BLaER1 treated with 17β-estradiol and CSF1 and Interleukin-3, amounts not matched to agents 10 nM and 100 nM (cell line): ENCODE measurements at regions not wholly inside any gene's neighbourhood (a gene's known extent, or its start where the extent isn't known, plus 50 kb on each side); places are given as distances from the start of the nearest gene placed in this dataset.
A peak's percentile ranks its signal among the peaks of the same experiment; 100 is the strongest.
"Not testable (repeated sequence)": the region's sequence is repeated elsewhere in the genome, so short reads cannot be mapped to it uniquely, and the experiment has no call there.

Experiments used
- H3K27ac ChIP-seq, 11 experiments: shearing (Covaris generic); formaldehyde crosslinking; 2 replicates each; pipeline ENCODE4 v1.8.1; 2022
- H3K27me3 ChIP-seq, 11 experiments: shearing (Covaris generic); formaldehyde crosslinking; 2 replicates each; pipeline ENCODE4 v1.8.1; 2022
- H3K36me3 ChIP-seq, 11 experiments: shearing (Covaris generic); formaldehyde crosslinking; 2 replicates each; pipeline ENCODE4 v1.8.1; 2022
- H3K4me1 ChIP-seq, 10 experiments: shearing (Covaris generic); formaldehyde crosslinking; 2 replicates each; pipeline ENCODE4 v1.8.1; 2022
- H3K4me2 ChIP-seq, 11 experiments: shearing (Covaris generic); formaldehyde crosslinking; 2 replicates each; pipeline ENCODE4 v1.8.1; 2022
- H3K4me3 ChIP-seq, 10 experiments: shearing (Covaris generic); formaldehyde crosslinking; 2 replicates each; pipeline ENCODE4 v1.8.1; 2022
- H3K9ac ChIP-seq, 11 experiments: shearing (Covaris generic); formaldehyde crosslinking; 2 replicates each; pipeline ENCODE4 v1.8.1; 2022
- H3K9me3 ChIP-seq, 11 experiments: shearing (Covaris generic); formaldehyde crosslinking; replicated peaks in 1 of 11; 2 replicates each; pipeline ENCODE4 v1.8.1; 2022
- H4K20me1 ChIP-seq, 11 experiments: shearing (Covaris generic); formaldehyde crosslinking; 2 replicates each; pipeline ENCODE4 v1.8.1; 2022
- Cebpa-rat ChIP-seq, 11 experiments: shearing (Covaris generic); IDR thresholded peaks; 2 replicates each; pipeline ENCODE4 v1.8.1; 2022

- no peak for TF ChIP-seq Cebpa-rat (IDR thresholded peaks at IDR 0.05)
- Histone ChIP-seq H3K9ac (no peak overlapping the region), H3K36me3 (no peaks in the 10 kb centered on the region), H4K20me1 (no peaks in the 10 kb centered on the region), H3K27ac (no peak overlapping the region), H3K4me1 (peaks cover 0 to 37% (median 33%) of the 10 kb centered on the region in 10 experiments; a peak in 16 of 20 replicates), H3K27me3 (no peaks in the 10 kb centered on the region), H3K9me3 (no peaks in the 10 kb centered on the region), H3K4me3 (no peak overlapping the region), H3K4me2 (peak overlapping the region in 8 of 11 experiments; percentile 8 to 71 (median 57); a peak in 12 of 22 replicates)
These were observed 68.0 kb downstream of the TEX35 start for GRCh38 chr1:178580876-178581275.

GRCh38 chr1:178581351-178582303 lies 68.7 kb downstream of the TEX35 start:
- Histone ChIP-seq H3K27me3 (no peaks in the 10 kb centered on the region), H3K27ac (no peak overlapping the region), H3K36me3 (no peaks in the 10 kb centered on the region), H3K9ac (no peak overlapping the region), H3K4me2 (peak overlapping the region in 10 of 11 experiments; percentile 8 to 71 (median 48); a peak in 11 of 22 replicates), H4K20me1 (no peaks in the 10 kb centered on the region), H3K4me3 (no peak overlapping the region), H3K4me1 (peaks cover 0 to 37% (median 33%) of the 10 kb centered on the region in 10 experiments; a peak in 16 of 20 replicates), H3K9me3 (no peaks in the 10 kb centered on the region)
- no peak for TF ChIP-seq Cebpa-rat (IDR thresholded peaks at IDR 0.05)

GRCh38 chr1:178587096-178587495 lies 74.2 kb downstream of the TEX35 start:
- no peak for TF ChIP-seq Cebpa-rat (IDR thresholded peaks at IDR 0.05)
- no peak overlapping the region for H3K27ac ChIP-seq
- H3K9me3 ChIP-seq: peaks cover 4 to 15% (median 7%) of the 10 kb centered on the region in 11 experiments; a peak in 10 of 22 replicates
- H3K4me2 ChIP-seq: no peak overlapping the region
- peaks cover 0 to 3% (median 2%) of the 10 kb centered on the region in 10 experiments; a peak in 7 of 20 replicates for H3K4me1 ChIP-seq
- H3K27me3 ChIP-seq: no peaks in the 10 kb centered on the region
- no peaks in the 10 kb centered on the region for H3K36me3 ChIP-seq
- H4K20me1 ChIP-seq: no peaks in the 10 kb centered on the region
- no peak overlapping the region for H3K4me3 ChIP-seq
- H3K9ac ChIP-seq: no peak overlapping the region

- Histone ChIP-seq H3K27ac (no peak overlapping the region), H3K36me3 (no peaks in the 10 kb centered on the region), H3K9me3 (peaks cover 4 to 15% (median 7%) of the 10 kb centered on the region in 11 experiments; a peak in 10 of 22 replicates), H3K9ac (no peak overlapping the region), H3K27me3 (no peaks in the 10 kb centered on the region), H3K4me2 (no peak overlapping the region), H4K20me1 (no peaks in the 10 kb centered on the region), H3K4me3 (no peak overlapping the region), H3K4me1 (no peaks in the 10 kb centered on the region)
- TF ChIP-seq Cebpa-rat (IDR thresholded peaks at IDR 0.05): no peak
These were observed 75.1 kb downstream of the TEX35 start for GRCh38 chr1:178587975-178588374.

- not testable (repeated sequence) for H4K20me1 ChIP-seq, H3K4me3 ChIP-seq, H3K4me2 ChIP-seq, H3K27me3 ChIP-seq, H3K4me1 ChIP-seq, H3K36me3 ChIP-seq, H3K9ac ChIP-seq, H3K27ac ChIP-seq
- peaks cover 4 to 15% (median 7%) of the 10 kb centered on the region in 11 experiments; a peak in 10 of 22 replicates for H3K9me3 ChIP-seq
These were observed 76.1 kb downstream of the TEX35 start for GRCh38 chr1:178589042-178589441.

GRCh38 chr1:178591811-178592210 lies 78.9 kb downstream of the TEX35 start:
- not testable (repeated sequence) for H3K4me2 ChIP-seq, H3K27me3 ChIP-seq, H3K4me3 ChIP-seq, H3K27ac ChIP-seq, H4K20me1 ChIP-seq, H3K9ac ChIP-seq, H3K4me1 ChIP-seq, H3K36me3 ChIP-seq
- H3K9me3 ChIP-seq: peaks cover 4 to 15% (median 7%) of the 10 kb centered on the region in 11 experiments; a peak in 10 of 22 replicates

GRCh38 chr1:178593515-178593914 lies 80.6 kb downstream of the TEX35 start:
- no peaks in the 10 kb centered on the region for H3K4me1 ChIP-seq
- no peak for TF ChIP-seq Cebpa-rat (IDR thresholded peaks at IDR 0.05)
- H3K9ac ChIP-seq: no peak overlapping the region

GRCh38 chr1:178594133-178594532 lies 81.2 kb downstream of the TEX35 start:
- Histone ChIP-seq H4K20me1 (no peaks in the 10 kb centered on the region), H3K27ac (no peak overlapping the region), H3K4me2 (no peak overlapping the region), H3K36me3 (no peaks in the 10 kb centered on the region), H3K4me3 (no peak overlapping the region), H3K9ac (no peak overlapping the region), H3K9me3 (peaks cover 4 to 15% (median 9%) of the 10 kb centered on the region in 11 experiments; a peak in 10 of 22 replicates), H3K4me1 (no peaks in the 10 kb centered on the region; a peak in 2 of 20 replicates), H3K27me3 (no peaks in the 10 kb centered on the region)
- TF ChIP-seq Cebpa-rat (IDR thresholded peaks at IDR 0.05): no peak

More at GRCh38 chr1:178593515-178593914, 80.6 kb downstream of the TEX35 start:
- H3K36me3 ChIP-seq: no peaks in the 10 kb centered on the region
- H3K4me2 ChIP-seq: no peak overlapping the region
- no peak overlapping the region for H3K4me3 ChIP-seq
- H4K20me1 ChIP-seq: no peaks in the 10 kb centered on the region
- H3K9me3 ChIP-seq: peaks cover 4 to 15% (median 7%) of the 10 kb centered on the region in 11 experiments; a peak in 10 of 22 replicates
- H3K27me3 ChIP-seq: no peaks in the 10 kb centered on the region
- no peak overlapping the region for H3K27ac ChIP-seq

- peaks cover 0 to 8% (median 7%) of the 10 kb centered on the region in 10 experiments; a peak in 10 of 20 replicates for H3K4me1 ChIP-seq
- no peak for TF ChIP-seq Cebpa-rat (IDR thresholded peaks at IDR 0.05)
These were observed 82.6 kb downstream of the TEX35 start for GRCh38 chr1:178595491-178595890.

More at GRCh38 chr1:178595491-178595890, 82.6 kb downstream of the TEX35 start:
- H4K20me1 ChIP-seq: no peaks in the 10 kb centered on the region
- H3K27ac ChIP-seq: no peak overlapping the region
- no peaks in the 10 kb centered on the region for H3K36me3 ChIP-seq
- H3K4me3 ChIP-seq: no peak overlapping the region
- no peak overlapping the region for H3K4me2 ChIP-seq
- peaks cover 4 to 14% (median 9%) of the 10 kb centered on the region in 11 experiments; a peak in 10 of 22 replicates for H3K9me3 ChIP-seq
- no peak overlapping the region for H3K9ac ChIP-seq
- H3K27me3 ChIP-seq: no peaks in the 10 kb centered on the region
